ENCODE measurements at regions not wholly inside any gene's neighbourhood (a gene's known extent, or its start where the extent isn't known, plus 50 kb on each side); places are given as distances from the start of the nearest gene placed in this dataset.
A peak's percentile ranks its signal among the peaks of the same experiment; 100 is the strongest.

- DNase-seq (ENCODE audit: low read depth in 2 of 2): peak; percentile 54 to 88
- TF ChIP-seq CTCF (IDR thresholded peaks at IDR 0.05; ENCODE audit: low read depth, low read length): no peak
- H3K4me3 ChIP-seq (replicated peaks in 1 of 2; ENCODE audit: low read depth in 2 of 2, low read length in 2 of 2): no peak overlapping the region
Measured at GRCh38 chr3:187960820-187961219, 193.1 kb upstream of the LPP start.

GRCh38 chr3:187961366-187961765, 192.6 kb upstream of the LPP start:
- no peak for DNase-seq (ENCODE audit: low read depth in 2 of 2)
- H3K4me3 ChIP-seq (replicated peaks in 1 of 2; ENCODE audit: low read depth in 2 of 2, low read length in 2 of 2): no peak overlapping the region
- TF ChIP-seq CTCF (IDR thresholded peaks at IDR 0.05; ENCODE audit: low read depth, low read length): no peak

GRCh38 chr3:187963003-187963676, 190.8 kb upstream of the LPP start:
- TF ChIP-seq CTCF (IDR thresholded peaks at IDR 0.05; ENCODE audit: low read depth, low read length): no peak
- H3K4me3 ChIP-seq (replicated peaks in 1 of 2; ENCODE audit: low read depth in 2 of 2, low read length in 2 of 2): no peak overlapping the region

GRCh38 chr3:187963677-187964385, 190.1 kb upstream of the LPP start:
- no peak for TF ChIP-seq CTCF (IDR thresholded peaks at IDR 0.05; ENCODE audit: low read depth, low read length)
- peak; percentile 40 for DNase-seq (ENCODE audit: low read depth in 2 of 2)
- H3K4me3 ChIP-seq (replicated peaks in 1 of 2; ENCODE audit: low read depth in 2 of 2, low read length in 2 of 2): no peak overlapping the region

More at GRCh38 chr3:187963003-187963676, 190.8 kb upstream of the LPP start:
- DNase-seq (ENCODE audit: low read depth in 2 of 2): no peak

DNA sequence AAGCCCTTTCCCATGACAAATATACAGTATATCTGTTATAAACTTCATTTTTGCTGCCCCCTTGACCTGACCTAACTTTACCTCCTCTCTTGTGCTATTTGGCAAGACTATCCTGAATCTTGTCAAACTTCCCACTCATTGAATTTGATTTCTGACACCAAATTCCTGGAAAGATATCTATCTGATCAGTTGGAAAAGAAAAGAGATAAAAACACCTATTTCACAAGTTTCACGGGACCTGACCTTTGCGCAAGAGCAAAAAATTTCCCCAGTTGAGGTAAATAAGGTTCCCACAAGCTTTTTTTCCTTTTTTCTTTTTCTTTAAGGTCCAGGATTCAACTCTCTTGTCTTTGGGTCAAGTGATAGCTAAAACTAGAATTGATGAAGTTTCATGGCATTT, 189.2 kb upstream of the LPP start:
- H3K4me3 ChIP-seq (replicated peaks in 1 of 2; ENCODE audit: low read depth in 2 of 2, low read length in 2 of 2): no peak overlapping the region
- no peak for DNase-seq (ENCODE audit: low read depth in 2 of 2)
- TF ChIP-seq CTCF (IDR thresholded peaks at IDR 0.05; ENCODE audit: low read depth, low read length): no peak

DNA sequence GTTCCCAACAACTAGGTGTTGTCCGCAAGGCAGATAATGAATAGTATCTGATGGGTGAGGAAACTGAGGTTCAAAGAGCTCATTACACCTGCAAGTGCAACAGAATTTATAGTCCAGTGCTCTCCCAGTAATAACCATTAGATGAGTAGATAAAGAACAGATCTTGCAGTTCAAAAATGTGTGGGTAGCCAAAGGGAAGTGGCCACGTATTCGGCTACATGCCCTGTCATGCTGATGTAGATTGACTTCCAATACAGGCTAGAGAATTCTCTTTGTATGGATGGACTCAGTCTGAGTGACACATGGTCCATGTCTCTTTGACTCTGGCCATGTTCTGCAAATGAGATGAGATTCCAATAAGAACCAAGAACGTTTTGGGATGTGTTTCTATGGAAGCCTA, 187.9 kb upstream of the LPP start:
- no peak for DNase-seq (ENCODE audit: low read depth in 2 of 2)
- no peak overlapping the region for H3K4me3 ChIP-seq (replicated peaks in 1 of 2; ENCODE audit: low read depth in 2 of 2, low read length in 2 of 2)
- TF ChIP-seq CTCF (IDR thresholded peaks at IDR 0.05; ENCODE audit: low read depth, low read length): no peak

Measured in cardiac fibroblast (primary cell).